Pulmonary artery endothelial cell (primary cell): ENCODE measurements at regions not wholly inside any gene's neighbourhood (a gene's known extent, or its start where the extent isn't known, plus 50 kb on each side); places are given as distances from the start of the nearest gene placed in this dataset.
"Not testable (repeated sequence)": the region's sequence is repeated elsewhere in the genome, so short reads cannot be mapped to it uniquely, and the experiment has no call there.

Experiments used
- DNase-seq: peaks from one replicate; pipeline ENCODE4 v3.0.0-alpha.2; 2011; ENCODE audit warnings: low read depth, low spot score

- DNase-seq: no peak
Observed at GRCh38 chrX:45992402-45993123, 552.7 kb downstream of the ZNF674 start.

- DNase-seq: no peak
Observed at GRCh38 chrX:45986971-45987370, 558.2 kb downstream of the ZNF674 start.

- DNase-seq: no peak
Observed at GRCh38 chrX:45986081-45986480, 559.1 kb downstream of the ZNF674 start.

GRCh38 chrX:45982958-45983727 lies 562.1 kb downstream of the ZNF674 start:
- not testable (repeated sequence) for DNase-seq

GRCh38 chrX:45980726-45981125 lies 564.5 kb downstream of the ZNF674 start:
- no peak for DNase-seq

DNA sequence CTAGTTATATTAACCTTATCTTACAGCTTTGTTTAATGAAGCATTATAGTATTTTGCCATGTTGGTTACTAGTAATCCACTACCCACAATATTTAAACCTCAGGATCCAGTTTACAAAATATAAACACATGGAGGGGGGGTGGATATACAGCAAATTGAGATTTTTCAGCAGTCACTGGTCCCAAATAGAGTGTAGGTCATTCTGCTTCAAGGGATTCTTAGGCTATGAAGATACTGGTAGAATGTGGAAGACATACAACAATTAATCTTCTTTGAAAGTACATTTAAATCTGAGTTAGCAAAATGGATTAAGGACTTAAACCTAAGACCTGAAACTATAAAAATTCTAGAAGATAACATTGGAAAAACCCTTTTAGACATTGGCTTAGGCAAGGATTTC lies 569.6 kb downstream of the ZNF674 start:
- no peak for DNase-seq

GRCh38 chrX:45972636-45973035 lies 572.6 kb downstream of the ZNF674 start:
- no peak for DNase-seq

DNA sequence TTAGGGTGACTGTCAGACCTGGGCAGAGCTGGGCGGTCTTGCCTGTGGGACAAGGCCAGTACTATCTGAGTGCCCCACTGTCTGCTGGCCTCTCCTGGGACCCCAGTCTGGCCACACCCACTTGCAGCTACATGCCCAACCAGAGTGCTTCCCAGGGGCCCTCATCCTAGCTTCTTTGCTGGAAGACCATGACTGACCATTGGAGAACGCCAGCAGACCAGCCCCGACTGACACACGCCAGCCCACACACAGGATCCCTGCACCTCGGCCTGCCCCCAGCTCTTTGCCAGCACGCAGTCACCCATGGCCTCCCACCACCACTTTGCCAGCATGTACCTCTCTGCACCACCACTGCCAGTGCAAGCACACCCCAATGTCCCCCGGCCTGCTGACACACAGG lies 585.7 kb downstream of the ZNF674 start:
- no peak for DNase-seq

GRCh38 chrX:45956191-45956870 lies 588.9 kb downstream of the ZNF674 start:
- no peak for DNase-seq

- DNase-seq: no peak
Observed at GRCh38 chrX:45955661-45956060, 589.6 kb downstream of the ZNF674 start.

DNA sequence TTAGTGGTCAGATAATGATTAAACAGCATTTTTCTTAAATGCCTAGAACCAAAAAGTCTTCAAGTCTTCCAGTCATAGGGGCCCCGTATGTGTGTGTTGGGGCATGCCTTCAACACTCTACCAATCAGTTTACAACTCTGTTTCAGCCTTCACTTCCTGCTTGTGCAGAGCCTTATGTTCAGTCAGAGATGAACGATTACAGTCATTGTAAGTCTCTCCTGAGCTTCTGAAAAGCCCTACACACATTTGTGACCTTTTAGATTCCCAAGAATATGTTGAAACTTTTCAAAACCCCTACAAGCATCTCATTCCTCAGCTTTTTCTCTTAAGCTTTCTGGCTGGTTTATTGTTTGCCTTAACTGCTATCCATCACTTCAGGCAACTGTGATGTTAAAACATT lies 591.2 kb downstream of the ZNF674 start:
- no peak for DNase-seq

GRCh38 chrX:45952030-45952429 lies 593.2 kb downstream of the ZNF674 start:
- no peak for DNase-seq

- no peak for DNase-seq
Observed at GRCh38 chrX:45935408-45935807, 609.8 kb downstream of the ZNF674 start.

- DNase-seq: no peak
Observed at GRCh38 chrX:45912316-45912715, 632.9 kb downstream of the ZNF674 start.

GRCh38 chrX:45907786-45908185 lies 637.4 kb downstream of the ZNF674 start:
- DNase-seq: no peak

- no peak for DNase-seq
Observed at GRCh38 chrX:45903781-45904201, 641.4 kb downstream of the ZNF674 start.

- no peak for DNase-seq
Observed at GRCh38 chrX:45900766-45901615, 644.2 kb downstream of the ZNF674 start.

GRCh38 chrX:45894864-45895645 lies 650.2 kb downstream of the ZNF674 start:
- no peak for DNase-seq

DNA sequence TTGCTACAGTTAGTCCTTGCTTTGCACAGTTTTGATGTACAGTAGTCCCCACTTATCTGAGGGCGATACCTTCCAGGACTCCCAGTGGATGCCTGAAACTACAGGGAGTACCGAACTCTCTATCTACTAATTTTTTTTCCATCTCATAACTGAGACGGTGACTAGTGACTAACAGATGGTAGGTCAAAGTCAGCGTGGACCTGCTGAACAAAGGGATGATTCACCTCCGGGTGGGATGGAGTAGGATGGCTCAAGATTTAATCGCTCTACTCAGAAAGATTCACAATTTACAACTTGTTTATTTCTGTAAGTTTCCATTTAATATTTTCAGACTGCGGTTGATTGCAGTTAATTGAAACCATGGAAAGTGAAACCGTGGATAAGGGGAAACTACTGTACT lies 655.8 kb downstream of the ZNF674 start:
- no peak for DNase-seq

DNA sequence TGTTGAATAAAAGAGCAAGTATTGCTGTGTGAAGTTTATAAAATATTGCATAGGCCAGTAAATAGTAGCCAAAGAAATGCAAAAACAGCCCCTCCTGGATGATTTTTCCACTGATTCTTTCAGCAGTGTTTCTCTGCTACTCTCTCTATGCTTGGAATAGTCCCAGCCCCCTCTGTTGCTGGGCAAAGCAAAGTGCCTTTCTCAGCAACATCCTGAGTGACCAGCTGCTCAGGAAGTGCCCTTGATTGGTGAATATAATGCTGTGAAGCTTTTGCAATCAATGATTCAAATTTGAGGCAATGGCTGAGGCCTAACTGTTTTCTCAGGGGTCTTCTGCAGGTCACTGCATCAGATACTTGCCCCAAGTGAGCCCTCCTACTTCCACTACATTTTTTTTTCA lies 656.7 kb downstream of the ZNF674 start:
- DNase-seq: no peak

DNA sequence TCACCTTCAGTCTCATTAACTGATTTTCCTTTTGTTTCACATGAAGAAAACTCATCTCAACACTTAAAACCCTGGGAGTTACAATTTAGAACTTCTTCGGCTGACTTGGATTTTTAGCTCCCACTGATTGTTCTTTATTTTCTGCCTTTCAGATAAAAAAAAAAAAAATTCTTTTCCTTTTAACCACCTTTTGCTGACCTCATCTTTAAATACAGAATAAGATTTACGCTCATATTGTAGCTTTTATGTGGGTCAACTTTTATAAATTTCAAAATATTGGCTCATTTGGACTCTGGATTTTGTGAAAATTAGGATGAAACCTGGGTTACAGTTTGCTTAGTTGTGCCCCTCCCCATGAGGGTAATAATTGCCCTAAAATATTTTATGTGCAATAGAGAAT lies 659.3 kb downstream of the ZNF674 start:
- no peak for DNase-seq
